Vagina (tissue), 2 donors: ENCODE measurements at regions not wholly inside any gene's neighbourhood (a gene's known extent, or its start where the extent isn't known, plus 50 kb on each side); places are given as distances from the start of the nearest gene placed in this dataset.
"Not testable (repeated sequence)": the region's sequence is repeated elsewhere in the genome, so short reads cannot be mapped to it uniquely, and the experiment has no call there.

ENCODE experiments used
- CTCF ChIP-seq, 3 experiments: fragments of 450-650 bp in 2 of 3; fragments of 200-600 bp in 1 of 3; sonication (generic) in 1 of 3; IDR thresholded peaks; one replicate each; pipeline ENCODE4 v1.5.1; 2017 to 2019; ENCODE audit warnings: antibody characterized with exemption in 3 of 3, mild to moderate bottlenecking in 2 of 3, moderate library complexity in 2 of 3
- POLR2A ChIP-seq, 2 donors: fragments of 450-650 bp; IDR thresholded peaks; one replicate each; pipeline ENCODE4 v1.6.1; 2017; ENCODE audit warnings: antibody characterized with exemption in 2 of 2, mild to moderate bottlenecking in 2 of 2, moderate library complexity in 2 of 2

DNA sequence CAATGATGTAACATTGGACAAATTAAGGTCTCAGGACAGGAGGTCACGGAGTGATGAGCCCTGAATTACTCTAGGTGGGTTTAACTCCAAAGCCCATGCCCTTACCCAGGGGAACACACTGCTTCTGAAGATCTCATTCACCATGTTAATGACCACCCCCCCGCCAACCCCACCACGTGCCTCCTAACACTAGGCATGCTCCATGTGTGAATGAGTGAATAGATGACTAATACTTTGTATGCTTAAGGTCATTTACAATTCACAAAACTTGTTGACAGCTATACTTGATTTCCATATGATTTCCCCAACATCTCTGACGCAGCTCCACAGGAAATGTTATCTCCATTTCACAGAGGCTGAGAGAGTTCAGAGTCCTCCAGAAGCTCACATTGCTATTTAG is 184.9 kb downstream of the ZNF92 start:
- TF ChIP-seq CTCF, POLR2A (IDR thresholded peaks at IDR 0.05): not testable (repeated sequence)
